Upper lobe of left lung (tissue), 4 donors: ENCODE measurements at regions not wholly inside any gene's neighbourhood (a gene's known extent, or its start where the extent isn't known, plus 50 kb on each side); places are given as distances from the start of the nearest gene placed in this dataset.

Experiments
- POLR2A ChIP-seq, 4 donors: fragments of 450-650 bp; IDR thresholded peaks; one replicate each; pipeline ENCODE4 v1.5.1; 2016 to 2017; ENCODE audit warnings: antibody characterized with exemption in 4 of 4, mild to moderate bottlenecking in 2 of 4
- POLR2AphosphoS5 ChIP-seq, 2 donors: sonication (generic); formaldehyde crosslinking; IDR thresholded peaks; one replicate each; pipeline ENCODE4 v1.5.1; 2017; ENCODE audit warnings: antibody characterized with exemption in 2 of 2
- TF ChIP-seq, protein P1 (sequence below), 6 experiments: fragments of 450-650 bp in 4 of 6; fragments of 200-600 bp in 2 of 6; sonication (generic) in 2 of 6; IDR thresholded peaks; one replicate each; pipeline ENCODE4 v1.5.1; 2016 to 2019; ENCODE audit warnings: antibody characterized with exemption in 6 of 6

- TF ChIP-seq, protein P1, sequence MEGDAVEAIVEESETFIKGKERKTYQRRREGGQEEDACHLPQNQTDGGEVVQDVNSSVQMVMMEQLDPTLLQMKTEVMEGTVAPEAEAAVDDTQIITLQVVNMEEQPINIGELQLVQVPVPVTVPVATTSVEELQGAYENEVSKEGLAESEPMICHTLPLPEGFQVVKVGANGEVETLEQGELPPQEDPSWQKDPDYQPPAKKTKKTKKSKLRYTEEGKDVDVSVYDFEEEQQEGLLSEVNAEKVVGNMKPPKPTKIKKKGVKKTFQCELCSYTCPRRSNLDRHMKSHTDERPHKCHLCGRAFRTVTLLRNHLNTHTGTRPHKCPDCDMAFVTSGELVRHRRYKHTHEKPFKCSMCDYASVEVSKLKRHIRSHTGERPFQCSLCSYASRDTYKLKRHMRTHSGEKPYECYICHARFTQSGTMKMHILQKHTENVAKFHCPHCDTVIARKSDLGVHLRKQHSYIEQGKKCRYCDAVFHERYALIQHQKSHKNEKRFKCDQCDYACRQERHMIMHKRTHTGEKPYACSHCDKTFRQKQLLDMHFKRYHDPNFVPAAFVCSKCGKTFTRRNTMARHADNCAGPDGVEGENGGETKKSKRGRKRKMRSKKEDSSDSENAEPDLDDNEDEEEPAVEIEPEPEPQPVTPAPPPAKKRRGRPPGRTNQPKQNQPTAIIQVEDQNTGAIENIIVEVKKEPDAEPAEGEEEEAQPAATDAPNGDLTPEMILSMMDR (IDR thresholded peaks at IDR 0.05): no peak
- TF ChIP-seq POLR2A (IDR thresholded peaks at IDR 0.05): no peak
- TF ChIP-seq POLR2AphosphoS5 (IDR thresholded peaks at IDR 0.05): no peak
Observed at GRCh38 chr4:104815665-104816064, 321.0 kb upstream of the CXXC4 start.
